ENCODE measurements at regions not wholly inside any gene's neighbourhood (a gene's known extent, or its start where the extent isn't known, plus 50 kb on each side); places are given as distances from the start of the nearest gene placed in this dataset.

- Mint-ChIP-seq H3K27me3 (ENCODE audit: insufficient read depth, low read depth, poor library complexity) (peaks cover 8% of the 10 kb centered on the region), H3K4me3 (no peak overlapping the region), H3K27ac (no peak overlapping the region), H3K4me1 (peaks cover 12% of the 10 kb centered on the region), H3K36me3 (ENCODE audit: low read depth) (no peaks in the 10 kb centered on the region), H3K9me3 (no peaks in the 10 kb centered on the region; the same call in 2 of the 3 replicates)
- no peak for DNase-seq (ENCODE audit: low spot score)
- Histone ChIP-seq H3K79me2 (replicated peaks; ENCODE audit: insufficient read depth) (no peaks in the 10 kb centered on the region), H3K4me1 (ENCODE audit: insufficient read depth) (no peaks in the 10 kb centered on the region), H3K4me2 (no peak overlapping the region), H3K27ac (ENCODE audit: low read depth) (no peak overlapping the region), H3K9me2 (ENCODE audit: insufficient read depth) (no peaks in the 10 kb centered on the region), H3K36me3 (ENCODE audit: insufficient read depth) (no peaks in the 10 kb centered on the region; the same call in 1 of the 2 replicates), H3K4me3 (no peak overlapping the region), H3K27me3 (ENCODE audit: insufficient read depth) (no peaks in the 10 kb centered on the region), H4K20me1 (replicated peaks; ENCODE audit: insufficient read depth) (no peaks in the 10 kb centered on the region), H3F3A (replicated peaks; ENCODE audit: low read depth) (no peaks in the 10 kb centered on the region), H2AFZ (no peak overlapping the region)
- ATAC-seq: no peak
- no peak for TF ChIP-seq POLR2AphosphoS5 (IDR thresholded peaks at IDR 0.05; ENCODE audit: low read depth)
- no peak for TF ChIP-seq ZNF114 (CRISPR knock-in tag; IDR thresholded peaks at IDR 0.05)
- no peak for TF ChIP-seq REST (IDR thresholded peaks at IDR 0.05; ENCODE audit: unreplicated experiment)
- TF ChIP-seq EZH2phosphoT487 (IDR thresholded peaks at IDR 0.05; ENCODE audit: unreplicated experiment): no peak
- TF ChIP-seq CREB1 (CRISPR knock-in tag; IDR thresholded peaks at IDR 0.05; ENCODE audit: low read depth): no peak
- no peak for TF ChIP-seq NANOG (IDR thresholded peaks at IDR 0.05; ENCODE audit: borderline replicate concordance)
- no peak for TF ChIP-seq STAT1 (IDR thresholded peaks at IDR 0.05; ENCODE audit: unreplicated experiment)
- no peak for TF ChIP-seq ZNF462 (CRISPR knock-in tag; IDR thresholded peaks at IDR 0.05)
- no peak for TF ChIP-seq ETS1 (IDR thresholded peaks at IDR 0.05)
These were observed 459.3 kb downstream of the BRD1 start for GRCh38 chr22:49368221-49368975.

All from GM23338 (cell line).